HCT116 (cell line): ENCODE measurements at regions not wholly inside any gene's neighbourhood (a gene's known extent, or its start where the extent isn't known, plus 50 kb on each side); places are given as distances from the start of the nearest gene placed in this dataset.
A peak's percentile ranks its signal among the peaks of the same experiment; 100 is the strongest.

Source experiments
- ATAC-seq: fragments of 200-7000 bp; cut with Tn5 transposase; 2 replicates; pipeline ENCODE4 v1.9.1; 2020; ENCODE audit warnings: mild to moderate bottlenecking, moderate library complexity
- BruUV-seq: library from RNA; stranded (reverse); fragments of 400-500 nt; replicated peaks from 2 replicates; lab custom pipeline; 2021; lab: Mats Ljungman, UMichigan
- CTCF ChIA-PET: fragments of 300-600 bp; sonication (Branson Sonifier 250); formaldehyde crosslinking; loops from one replicate; lab custom pipeline; 2021; ENCODE audit warnings: antibody characterized with exemption; lab: Charles Lee
- POLR2A ChIA-PET: fragments of 300-600, 350-600 bp; sonication (Branson Sonifier 250); formaldehyde crosslinking; loops from one replicate; lab custom pipeline; 2021; ENCODE audit warnings: antibody characterized with exemption; lab: Charles Lee
- RAD21 ChIA-PET, 2 experiments: fragments of 300-600 bp; sonication (Branson Sonifier 250); formaldehyde crosslinking; loops; one replicate each; lab custom pipeline; 2023; ENCODE audit warnings: low total read pairs in 2 of 2; ENCODE audit not compliant: uncharacterized antibody in 2 of 2, unreplicated experiment in 2 of 2, low non-redundant PET in 1 of 2; lab: Charles Lee
- DNase-seq: peaks from one replicate; pipeline ENCODE4 v3.0.0-alpha.2; 2010; ENCODE audit warnings: low read depth, low spot score
- H2AFZ ChIP-seq: fragments of 200-600 bp; shearing (Covaris generic), sonication (generic); 2 replicates; pipeline ENCODE4 v1.6.1; 2017; ENCODE audit warnings: low read depth, mixed run types, mixed read lengths, antibody characterized with exemption, low read length; ENCODE audit not compliant: poor library complexity, severe bottlenecking
- H3K27ac ChIP-seq: 2 replicates; pipeline ENCODE4 v1.5.1; 2012; ENCODE audit warnings: low read depth, low read length
- H3K27me3 ChIP-seq: fragments of 200-600 bp; sonication (generic); 2 replicates; pipeline ENCODE4 v1.6.1; 2016; ENCODE audit warnings: mixed run types, low read length, mixed read lengths; ENCODE audit not compliant: insufficient read depth
- H3K36me3 ChIP-seq, 2 experiments: fragments of 200-500 bp in 1 of 2; fragments of 200-600 bp in 1 of 2; sonication (Bioruptor generic) in 1 of 2; sonication (generic) in 1 of 2; 2 replicates each; pipeline versions ENCODE4 v1.5.1 to v1.6.1; 2014 to 2016; ENCODE audit warnings: low read length in 2 of 2, inconsistent platforms in 1 of 2, mixed read lengths in 1 of 2, mixed run types in 1 of 2; ENCODE audit not compliant: insufficient read depth in 2 of 2, control insufficient read depth in 1 of 2
- H3K4me1 ChIP-seq, 2 experiments: fragments of 200-600 bp in 1 of 2; sonication (generic) in 1 of 2; 2 replicates each; pipeline versions ENCODE4 v1.5.1 to v1.6.1; 2012 to 2017; ENCODE audit warnings: low read length in 2 of 2, inconsistent platforms in 1 of 2, mild to moderate bottlenecking in 1 of 2, mixed read lengths in 1 of 2, mixed run types in 1 of 2, moderate library complexity in 1 of 2; ENCODE audit not compliant: insufficient read depth in 2 of 2, control insufficient read depth in 1 of 2
- H3K4me2 ChIP-seq: fragments of 200-600 bp; sonication (generic); 2 replicates; pipeline ENCODE4 v1.6.1; 2017; ENCODE audit warnings: mixed run types, low read length, mixed read lengths
- H3K4me3 ChIP-seq, 2 experiments: fragments of 200-600 bp in 1 of 2; sonication (generic) in 1 of 2; replicated peaks in 1 of 2; 2 replicates each; pipeline ENCODE4 v1.5.1; 2011 to 2016; ENCODE audit warnings: low read length in 2 of 2, control low read depth in 1 of 2, low read depth in 1 of 2, mild to moderate bottlenecking in 1 of 2, mixed read lengths in 1 of 2, mixed run types in 1 of 2
- H3K79me2 ChIP-seq: fragments of 200-600 bp; sonication (generic); 2 replicates; pipeline ENCODE4 v1.6.1; 2017; ENCODE audit warnings: mild to moderate bottlenecking, mixed run types, low read length, moderate library complexity, mixed read lengths; ENCODE audit not compliant: insufficient read depth
- H3K9ac ChIP-seq: fragments of 200-600 bp; sonication (generic); 2 replicates; pipeline ENCODE4 v1.6.1; 2016; ENCODE audit warnings: low read length, mixed read lengths
- H3K9me2 ChIP-seq: fragments of 200-600 bp; sonication (generic), shearing (Covaris generic); 2 replicates; pipeline ENCODE4 v1.6.1; 2017; ENCODE audit warnings: mixed run types, mild to moderate bottlenecking, moderate library complexity; ENCODE audit not compliant: insufficient read depth
- H3K9me3 ChIP-seq, 2 experiments: fragments of 200-500 bp in 1 of 2; fragments of 200-600 bp in 1 of 2; sonication (Bioruptor generic) in 1 of 2; sonication (generic) in 1 of 2; 2 replicates each; pipeline ENCODE4 v1.6.1; 2014 to 2017; ENCODE audit warnings: low read length in 2 of 2, mixed read lengths in 2 of 2, inconsistent platforms in 1 of 2, low read depth in 1 of 2, mild to moderate bottlenecking in 1 of 2, mixed run types in 1 of 2, moderate library complexity in 1 of 2; ENCODE audit not compliant: control insufficient read depth in 1 of 2, insufficient read depth in 1 of 2
- H4K20me1 ChIP-seq: fragments of 200-600 bp; sonication (generic), shearing (Covaris generic); 2 replicates; pipeline ENCODE4 v1.6.1; 2017; ENCODE audit warnings: mixed run types, mild to moderate bottlenecking, moderate library complexity; ENCODE audit not compliant: insufficient read depth
- CBX3 ChIP-seq: IDR thresholded peaks from 2 replicates; pipeline ENCODE4 v1.6.1; 2012; ENCODE audit warnings: low read depth
- CEBPB ChIP-seq: IDR thresholded peaks from 2 replicates; pipeline ENCODE4 v1.6.1; 2012; ENCODE audit warnings: low read depth
- EGR1 ChIP-seq: IDR thresholded peaks from 2 replicates; pipeline ENCODE4 v1.6.1; 2012; ENCODE audit warnings: low read depth
- ELF1 ChIP-seq: IDR thresholded peaks from 2 replicates; pipeline ENCODE4 v1.6.1; 2012; ENCODE audit warnings: low read depth, borderline replicate concordance
- EZH2 ChIP-seq: fragments of 200-600 bp; sonication (generic); IDR thresholded peaks from 2 replicates; pipeline ENCODE4 v1.6.1; 2017; ENCODE audit warnings: antibody characterized with exemption, mixed run types
- EZH2phosphoT487 ChIP-seq: fragments of 200-600 bp; IDR thresholded peaks from 2 replicates; pipeline ENCODE4 v1.6.1; 2018; ENCODE audit warnings: antibody characterized with exemption, borderline replicate concordance
- FOSL1 ChIP-seq: IDR thresholded peaks from 2 replicates; pipeline ENCODE4 v1.6.1; 2012; ENCODE audit warnings: low read depth
- JUND ChIP-seq: IDR thresholded peaks from 2 replicates; pipeline ENCODE4 v1.6.1; 2012
- POLR2AphosphoS5 ChIP-seq: IDR thresholded peaks from 2 replicates; pipeline ENCODE4 v1.6.1; 2011; ENCODE audit warnings: mild to moderate bottlenecking, low read depth, low read length, moderate library complexity
- SP1 ChIP-seq: IDR thresholded peaks from 2 replicates; pipeline ENCODE4 v1.6.1; 2012; ENCODE audit warnings: low read depth
- SRF ChIP-seq: IDR thresholded peaks from 2 replicates; pipeline ENCODE4 v1.6.1; 2012; ENCODE audit warnings: low read depth
- TCF7L2 ChIP-seq: IDR thresholded peaks from 2 replicates; pipeline ENCODE4 v1.7.0; 2011; ENCODE audit warnings: borderline replicate concordance, inconsistent platforms; ENCODE audit not compliant: insufficient read depth, insufficient read length; ENCODE audit errors: extremely low read depth
- ZFX ChIP-seq: fragments of 450-650 bp; IDR thresholded peaks from 2 replicates; pipeline ENCODE4 v1.6.1; 2017
- ZNF274 ChIP-seq: fragments of 200-500 bp; sonication (Bioruptor generic); IDR thresholded peaks from 2 replicates; pipeline ENCODE4 v1.6.1; 2014; ENCODE audit warnings: mild to moderate bottlenecking, low read depth, low read length, inconsistent platforms
- intact Hi-C: fragments of 100-400 bp; cut with micrococcal nuclease; formaldehyde crosslinking; loops from 2 replicates; pipeline ENCODE4 v1.10.0; 2022
- TF ChIP-seq, protein P1 (sequence below), 3 experiments: fragments of 200-600 bp in 1 of 3; sonication (generic) in 1 of 3; IDR thresholded peaks in 2 of 3; conservative IDR thresholded peaks in 1 of 3; 2 replicates each; pipeline ENCODE4 v1.5.1; 2012 to 2017; ENCODE audit warnings: low read depth in 2 of 3, low read length in 2 of 3, antibody characterized with exemption in 1 of 3, borderline replicate concordance in 1 of 3, control low read depth in 1 of 3, mild to moderate bottlenecking in 1 of 3, mixed read lengths in 1 of 3, mixed run types in 1 of 3, moderate library complexity in 1 of 3; ENCODE audit not compliant: insufficient read depth in 1 of 3
- TF ChIP-seq, protein P2 (sequence below): IDR thresholded peaks from 2 replicates; pipeline ENCODE4 v1.6.1; 2011; ENCODE audit warnings: mild to moderate bottlenecking, low read length, moderate library complexity; ENCODE audit not compliant: insufficient replicate concordance; ENCODE audit errors: extremely low read depth
- TF ChIP-seq, protein P3 (sequence below): IDR thresholded peaks from 2 replicates; pipeline ENCODE4 v1.6.1; 2012; ENCODE audit warnings: low read depth

DNA sequence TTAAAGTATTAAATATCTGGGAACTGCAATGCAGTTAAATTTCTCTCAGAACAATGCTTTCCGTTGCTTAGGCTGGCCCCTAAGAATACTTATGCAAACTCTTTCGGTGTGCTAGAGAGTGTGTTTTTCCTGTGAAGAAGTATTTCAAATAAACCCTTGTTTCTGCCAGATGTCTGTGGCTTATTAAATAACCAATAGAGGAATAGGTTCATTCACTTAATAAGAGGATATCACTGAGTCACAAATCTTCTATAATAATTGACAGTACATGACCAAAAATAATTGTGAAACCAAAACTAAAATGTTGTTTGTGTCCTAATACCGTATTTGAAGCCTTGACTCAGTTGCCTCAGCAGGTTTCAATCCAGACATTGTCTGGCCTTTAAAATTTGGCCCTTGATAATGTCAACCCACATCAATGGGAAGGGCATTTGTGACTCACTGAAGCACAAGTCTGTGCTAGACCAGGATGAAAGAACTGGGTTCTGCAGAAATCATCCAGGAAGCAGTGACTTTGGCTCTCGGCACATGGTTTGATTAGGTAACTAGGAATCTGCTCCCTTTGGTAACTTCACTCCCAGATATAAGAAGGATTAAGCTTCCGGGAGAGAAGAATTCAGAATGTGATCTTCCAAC lies 104.2 kb upstream of the BARHL2 start (continued):
- no peak for TF ChIP-seq ZNF274
- TF ChIP-seq FOSL1: peak; percentile 45; the same call in 1 of the 2 replicates

DNA sequence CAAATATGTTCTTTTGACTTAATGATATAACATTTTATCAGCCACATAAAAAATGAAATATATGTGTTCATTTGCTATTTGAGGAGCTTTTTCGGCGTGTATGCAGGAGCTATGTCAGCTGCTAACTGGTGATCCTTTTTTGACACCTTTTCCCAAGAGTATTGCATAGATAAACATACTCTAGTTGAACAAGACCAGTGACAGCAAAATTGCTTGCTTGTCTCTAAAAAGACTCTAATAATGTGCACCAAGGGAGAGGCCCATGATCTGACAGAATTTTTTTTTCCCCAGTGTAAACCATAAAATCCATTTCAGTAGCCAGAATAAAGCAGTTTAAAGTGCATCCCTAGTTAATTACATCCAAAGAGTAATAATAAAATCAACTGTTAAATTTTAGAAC lies 103.6 kb upstream of the BARHL2 start:
- no peaks in the 10 kb centered on the region for H3K36me3 ChIP-seq
- CTCF ChIA-PET: no interaction called here
- no peaks in the 10 kb centered on the region for H3K9me3 ChIP-seq
- RAD21 ChIA-PET: no interaction called here
- no peak for TF ChIP-seq FOSL1
- no peak for TF ChIP-seq SRF
- TF ChIP-seq CEBPB: no peak
- no peak for TF ChIP-seq TCF7L2
- no peak for TF ChIP-seq POLR2AphosphoS5
- TF ChIP-seq JUND: no peak
- no peak for TF ChIP-seq EGR1
- TF ChIP-seq, protein P1, sequence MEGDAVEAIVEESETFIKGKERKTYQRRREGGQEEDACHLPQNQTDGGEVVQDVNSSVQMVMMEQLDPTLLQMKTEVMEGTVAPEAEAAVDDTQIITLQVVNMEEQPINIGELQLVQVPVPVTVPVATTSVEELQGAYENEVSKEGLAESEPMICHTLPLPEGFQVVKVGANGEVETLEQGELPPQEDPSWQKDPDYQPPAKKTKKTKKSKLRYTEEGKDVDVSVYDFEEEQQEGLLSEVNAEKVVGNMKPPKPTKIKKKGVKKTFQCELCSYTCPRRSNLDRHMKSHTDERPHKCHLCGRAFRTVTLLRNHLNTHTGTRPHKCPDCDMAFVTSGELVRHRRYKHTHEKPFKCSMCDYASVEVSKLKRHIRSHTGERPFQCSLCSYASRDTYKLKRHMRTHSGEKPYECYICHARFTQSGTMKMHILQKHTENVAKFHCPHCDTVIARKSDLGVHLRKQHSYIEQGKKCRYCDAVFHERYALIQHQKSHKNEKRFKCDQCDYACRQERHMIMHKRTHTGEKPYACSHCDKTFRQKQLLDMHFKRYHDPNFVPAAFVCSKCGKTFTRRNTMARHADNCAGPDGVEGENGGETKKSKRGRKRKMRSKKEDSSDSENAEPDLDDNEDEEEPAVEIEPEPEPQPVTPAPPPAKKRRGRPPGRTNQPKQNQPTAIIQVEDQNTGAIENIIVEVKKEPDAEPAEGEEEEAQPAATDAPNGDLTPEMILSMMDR (IDR thresholded peaks at IDR 0.05 in 2 of 3, conservative IDR thresholded peaks at IDR 0.05 in 1 of 3; ENCODE audit: borderline replicate concordance in 1 of 3, insufficient read depth in 1 of 3, low read depth in 2 of 3, low read length in 2 of 3): no peak
- no peak for TF ChIP-seq EZH2
- TF ChIP-seq CBX3: no peak
- TF ChIP-seq SP1: no peak
- TF ChIP-seq, protein P2, sequence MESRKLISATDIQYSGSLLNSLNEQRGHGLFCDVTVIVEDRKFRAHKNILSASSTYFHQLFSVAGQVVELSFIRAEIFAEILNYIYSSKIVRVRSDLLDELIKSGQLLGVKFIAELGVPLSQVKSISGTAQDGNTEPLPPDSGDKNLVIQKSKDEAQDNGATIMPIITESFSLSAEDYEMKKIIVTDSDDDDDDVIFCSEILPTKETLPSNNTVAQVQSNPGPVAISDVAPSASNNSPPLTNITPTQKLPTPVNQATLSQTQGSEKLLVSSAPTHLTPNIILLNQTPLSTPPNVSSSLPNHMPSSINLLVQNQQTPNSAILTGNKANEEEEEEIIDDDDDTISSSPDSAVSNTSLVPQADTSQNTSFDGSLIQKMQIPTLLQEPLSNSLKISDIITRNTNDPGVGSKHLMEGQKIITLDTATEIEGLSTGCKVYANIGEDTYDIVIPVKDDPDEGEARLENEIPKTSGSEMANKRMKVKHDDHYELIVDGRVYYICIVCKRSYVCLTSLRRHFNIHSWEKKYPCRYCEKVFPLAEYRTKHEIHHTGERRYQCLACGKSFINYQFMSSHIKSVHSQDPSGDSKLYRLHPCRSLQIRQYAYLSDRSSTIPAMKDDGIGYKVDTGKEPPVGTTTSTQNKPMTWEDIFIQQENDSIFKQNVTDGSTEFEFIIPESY: no peak
- no peak for TF ChIP-seq ZFX
- no peak for TF ChIP-seq EZH2phosphoT487
- no peak for TF ChIP-seq ELF1
- TF ChIP-seq, protein P3, sequence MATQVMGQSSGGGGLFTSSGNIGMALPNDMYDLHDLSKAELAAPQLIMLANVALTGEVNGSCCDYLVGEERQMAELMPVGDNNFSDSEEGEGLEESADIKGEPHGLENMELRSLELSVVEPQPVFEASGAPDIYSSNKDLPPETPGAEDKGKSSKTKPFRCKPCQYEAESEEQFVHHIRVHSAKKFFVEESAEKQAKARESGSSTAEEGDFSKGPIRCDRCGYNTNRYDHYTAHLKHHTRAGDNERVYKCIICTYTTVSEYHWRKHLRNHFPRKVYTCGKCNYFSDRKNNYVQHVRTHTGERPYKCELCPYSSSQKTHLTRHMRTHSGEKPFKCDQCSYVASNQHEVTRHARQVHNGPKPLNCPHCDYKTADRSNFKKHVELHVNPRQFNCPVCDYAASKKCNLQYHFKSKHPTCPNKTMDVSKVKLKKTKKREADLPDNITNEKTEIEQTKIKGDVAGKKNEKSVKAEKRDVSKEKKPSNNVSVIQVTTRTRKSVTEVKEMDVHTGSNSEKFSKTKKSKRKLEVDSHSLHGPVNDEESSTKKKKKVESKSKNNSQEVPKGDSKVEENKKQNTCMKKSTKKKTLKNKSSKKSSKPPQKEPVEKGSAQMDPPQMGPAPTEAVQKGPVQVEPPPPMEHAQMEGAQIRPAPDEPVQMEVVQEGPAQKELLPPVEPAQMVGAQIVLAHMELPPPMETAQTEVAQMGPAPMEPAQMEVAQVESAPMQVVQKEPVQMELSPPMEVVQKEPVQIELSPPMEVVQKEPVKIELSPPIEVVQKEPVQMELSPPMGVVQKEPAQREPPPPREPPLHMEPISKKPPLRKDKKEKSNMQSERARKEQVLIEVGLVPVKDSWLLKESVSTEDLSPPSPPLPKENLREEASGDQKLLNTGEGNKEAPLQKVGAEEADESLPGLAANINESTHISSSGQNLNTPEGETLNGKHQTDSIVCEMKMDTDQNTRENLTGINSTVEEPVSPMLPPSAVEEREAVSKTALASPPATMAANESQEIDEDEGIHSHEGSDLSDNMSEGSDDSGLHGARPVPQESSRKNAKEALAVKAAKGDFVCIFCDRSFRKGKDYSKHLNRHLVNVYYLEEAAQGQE: no peak
- no peak for TF ChIP-seq ZNF274
- H4K20me1 ChIP-seq: no peaks in the 10 kb centered on the region
- H3K4me1 ChIP-seq: peaks cover 6 to 9% of the 10 kb centered on the region in 2 experiments; a peak in 3 of 4 replicates
- peaks cover 10% of the 10 kb centered on the region; the same call in 1 of the 2 replicates for H3K27me3 ChIP-seq
- ATAC-seq (no peak), DNase-seq (no peak)
- H3K9me2 ChIP-seq: no peaks in the 10 kb centered on the region
- H3K4me3 ChIP-seq: no peak overlapping the region
- POLR2A ChIA-PET: no interaction called here
- BruUV-seq: no TSS peak
- H3K9ac ChIP-seq: no peak overlapping the region
- no peaks in the 10 kb centered on the region for H3K79me2 ChIP-seq
- no peak overlapping the region for H2AFZ ChIP-seq
- no peak overlapping the region for H3K27ac ChIP-seq
- H3K4me2 ChIP-seq: no peak overlapping the region
- intact Hi-C loops: no loop called here
